Uterus (tissue), 3 donors: ENCODE measurements at regions not wholly inside any gene's neighbourhood (a gene's known extent, or its start where the extent isn't known, plus 50 kb on each side); places are given as distances from the start of the nearest gene placed in this dataset.

ENCODE experiments used
- DNase-seq, 2 donors: peaks; one replicate each; pipeline ENCODE4 v3.0.0-alpha.2; 2019 to 2020
- H3K27ac ChIP-seq, 2 donors: fragments of 200-600 bp; sonication (generic); 1 replicate in 1 of 2; 2 replicates in 1 of 2; pipeline ENCODE4 v1.5.1; 2016 to 2018
- H3K27me3 ChIP-seq, 2 donors: fragments of 200-600 bp; sonication (generic); one replicate each; pipeline ENCODE4 v1.5.1; 2018 to 2019; ENCODE audit warnings: control low read depth in 1 of 2
- H3K36me3 ChIP-seq, 2 donors: fragments of 200-600 bp; sonication (generic); one replicate each; pipeline ENCODE4 v1.5.1; 2019; ENCODE audit warnings: control low read depth in 1 of 2
- H3K4me1 ChIP-seq, 2 donors: fragments of 200-600 bp; sonication (generic); one replicate each; pipeline ENCODE4 v1.5.1; 2018 to 2019; ENCODE audit warnings: control low read depth in 1 of 2
- H3K4me3 ChIP-seq, 2 donors: fragments of 200-600 bp; sonication (generic); 1 replicate in 1 of 2; 2 replicates in 1 of 2; pipeline ENCODE4 v1.5.1; 2018 to 2019; ENCODE audit warnings: mild to moderate bottlenecking in 1 of 2
- H3K9me3 ChIP-seq, 2 donors: fragments of 200-600 bp; sonication (generic); one replicate each; pipeline ENCODE4 v1.5.1; 2019; ENCODE audit warnings: control low read depth in 1 of 2
- CTCF ChIP-seq, 4 experiments: fragments of 200-600 bp in 2 of 4; fragments of 450-650 bp in 2 of 4; sonication (generic) in 2 of 4; IDR thresholded peaks; one replicate each; pipeline ENCODE4 v1.5.1; 2016 to 2019; ENCODE audit warnings: antibody characterized with exemption in 4 of 4, mild to moderate bottlenecking in 2 of 4, moderate library complexity in 1 of 4
- POLR2A ChIP-seq, 2 donors: fragments of 450-650 bp; IDR thresholded peaks; one replicate each; pipeline ENCODE4 v1.6.1; 2016; ENCODE audit warnings: antibody characterized with exemption in 2 of 2, mild to moderate bottlenecking in 1 of 2, moderate library complexity in 1 of 2
- intact Hi-C: fragments of 100-400 bp; cut with DNase I; formaldehyde crosslinking; loops from one replicate; pipeline ENCODE4 v1.15.1; 2023; ENCODE audit warnings: low total_unique reads
- donor health status: DM: yes; HTN: yes; CAD: no.

GRCh38 chr1:5623399-5623798 lies 368.8 kb downstream of the NPHP4 start:
- no peak overlapping the region for H3K4me3 ChIP-seq
- H3K4me1 ChIP-seq: no peaks in the 10 kb centered on the region
- no peaks in the 10 kb centered on the region for H3K9me3 ChIP-seq
- H3K27ac ChIP-seq: no peak overlapping the region
- H3K36me3 ChIP-seq: no peaks in the 10 kb centered on the region
- DNase-seq: no peak
- H3K27me3 ChIP-seq: no peaks in the 10 kb centered on the region
- no peak for TF ChIP-seq POLR2A (IDR thresholded peaks at IDR 0.05)
- no peak for TF ChIP-seq CTCF (IDR thresholded peaks at IDR 0.05)
- intact Hi-C loops: no loop called here

- TF ChIP-seq CTCF (IDR thresholded peaks at IDR 0.05): no peak
- no peak for TF ChIP-seq POLR2A (IDR thresholded peaks at IDR 0.05)
- no peak overlapping the region for H3K27ac ChIP-seq
- H3K36me3 ChIP-seq: no peaks in the 10 kb centered on the region
- H3K27me3 ChIP-seq: no peaks in the 10 kb centered on the region
- no peak for DNase-seq
- no peaks in the 10 kb centered on the region for H3K9me3 ChIP-seq
- intact Hi-C loops: no loop called here
- H3K4me1 ChIP-seq: no peaks in the 10 kb centered on the region
- no peak overlapping the region for H3K4me3 ChIP-seq
These were observed 369.8 kb downstream of the NPHP4 start for GRCh38 chr1:5622412-5622811.

DNA sequence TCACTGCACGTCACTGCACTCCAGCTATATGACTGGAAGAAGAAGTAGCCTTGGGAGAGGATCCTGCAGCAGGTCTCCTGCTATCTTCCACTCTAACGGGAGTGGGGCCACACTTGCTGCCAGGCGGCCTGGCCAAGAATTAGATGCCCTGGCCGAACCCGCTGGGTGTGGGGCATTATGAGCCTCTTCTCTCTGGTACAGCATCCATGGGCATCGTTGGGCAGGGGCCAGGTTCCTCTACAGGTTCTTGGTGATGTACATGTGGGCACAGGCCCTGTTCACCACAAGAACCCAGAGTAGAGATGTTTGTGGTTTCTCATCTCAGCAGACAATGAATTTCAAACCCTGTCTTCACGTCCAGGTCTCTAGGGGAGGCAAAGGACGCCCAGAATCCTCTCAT lies 370.5 kb downstream of the NPHP4 start:
- no peak overlapping the region for H3K4me3 ChIP-seq
- intact Hi-C loops: no loop called here
- DNase-seq: no peak
- no peaks in the 10 kb centered on the region for H3K36me3 ChIP-seq
- TF ChIP-seq POLR2A (IDR thresholded peaks at IDR 0.05): no peak
- TF ChIP-seq CTCF (IDR thresholded peaks at IDR 0.05): no peak
- no peaks in the 10 kb centered on the region for H3K9me3 ChIP-seq
- H3K27me3 ChIP-seq: no peaks in the 10 kb centered on the region
- H3K4me1 ChIP-seq: no peaks in the 10 kb centered on the region
- no peak overlapping the region for H3K27ac ChIP-seq

DNA sequence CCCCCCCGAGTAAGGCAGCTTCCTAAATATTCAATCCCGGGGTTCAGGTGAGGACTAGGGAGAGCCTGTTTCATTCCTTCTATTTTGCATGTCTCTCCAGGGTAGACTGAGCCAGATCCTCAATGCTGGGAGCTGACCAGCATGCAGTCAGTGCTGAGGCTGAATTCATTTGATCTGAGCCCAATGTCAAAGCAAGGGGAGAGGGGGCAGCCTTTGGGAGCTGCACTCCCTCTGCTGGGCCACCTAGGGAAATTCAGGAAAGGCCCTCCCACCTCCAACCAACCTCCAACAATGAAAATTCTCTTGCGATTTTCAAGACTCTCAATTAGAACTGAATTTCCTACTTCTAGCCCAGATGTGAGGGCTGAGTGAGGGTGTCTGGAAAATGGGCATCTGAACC lies 371.2 kb downstream of the NPHP4 start:
- TF ChIP-seq POLR2A (IDR thresholded peaks at IDR 0.05) (no peak), CTCF (IDR thresholded peaks at IDR 0.05) (no peak)
- no peak for DNase-seq
- Histone ChIP-seq H3K27ac (no peak overlapping the region), H3K27me3 (no peaks in the 10 kb centered on the region), H3K36me3 (no peaks in the 10 kb centered on the region), H3K4me1 (no peaks in the 10 kb centered on the region), H3K4me3 (no peak overlapping the region), H3K9me3 (no peaks in the 10 kb centered on the region)
- intact Hi-C loops: no loop called here

DNA sequence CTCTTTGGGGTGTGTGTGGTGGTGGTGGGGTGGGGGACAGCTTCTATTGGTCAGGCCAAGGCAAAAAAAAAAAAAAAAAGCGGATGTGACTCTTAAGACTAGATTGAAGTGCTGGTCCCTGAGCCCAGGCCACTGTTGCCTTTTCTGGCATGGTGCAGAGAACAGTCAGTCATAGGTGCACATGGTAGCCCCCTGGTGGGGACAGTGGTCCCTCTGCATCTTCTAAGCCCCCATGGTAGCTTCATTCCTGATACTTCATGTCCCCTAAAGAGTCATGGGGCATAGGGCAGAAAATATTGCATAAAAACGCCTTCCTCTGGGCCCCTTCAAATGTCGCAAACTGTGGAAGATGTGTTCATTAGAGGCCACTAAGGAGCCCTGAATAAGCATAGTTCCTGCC lies 371.8 kb downstream of the NPHP4 start:
- no peaks in the 10 kb centered on the region for H3K9me3 ChIP-seq
- no peak for TF ChIP-seq POLR2A (IDR thresholded peaks at IDR 0.05)
- TF ChIP-seq CTCF (IDR thresholded peaks at IDR 0.05): no peak
- no peaks in the 10 kb centered on the region for H3K36me3 ChIP-seq
- H3K27me3 ChIP-seq: no peaks in the 10 kb centered on the region
- no peak overlapping the region for H3K27ac ChIP-seq
- no peak overlapping the region for H3K4me3 ChIP-seq
- no peak for DNase-seq
- no peaks in the 10 kb centered on the region for H3K4me1 ChIP-seq
- intact Hi-C loops: no loop called here
